GM13977 (cell line): ENCODE measurements at regions not wholly inside any gene's neighbourhood (a gene's known extent, or its start where the extent isn't known, plus 50 kb on each side); places are given as distances from the start of the nearest gene placed in this dataset.

ENCODE experiments used
- DNase-seq: peaks from one replicate; pipeline ENCODE4 v3.0.0; 2012; ENCODE audit warnings: low spot score
- in situ Hi-C: fragments of 300-500 bp; cut with MboI; formaldehyde crosslinking; loops from one replicate; pipeline ENCODE4 v1.12.0; 2022; ENCODE audit warnings: low sequenced_read_pairs, low pct_unique_long_range_greater_than_20kb, mixed read lengths, inconsistent platforms; ENCODE audit not compliant: unreplicated experiment
- TF ChIP-seq, protein P1 (sequence below): IDR thresholded peaks from 2 replicates; pipeline ENCODE4 v1.5.1; 2012; ENCODE audit warnings: mild to moderate bottlenecking, control low read depth; ENCODE audit not compliant: insufficient read depth; ENCODE audit errors: extremely low read depth, missing control alignments

DNA sequence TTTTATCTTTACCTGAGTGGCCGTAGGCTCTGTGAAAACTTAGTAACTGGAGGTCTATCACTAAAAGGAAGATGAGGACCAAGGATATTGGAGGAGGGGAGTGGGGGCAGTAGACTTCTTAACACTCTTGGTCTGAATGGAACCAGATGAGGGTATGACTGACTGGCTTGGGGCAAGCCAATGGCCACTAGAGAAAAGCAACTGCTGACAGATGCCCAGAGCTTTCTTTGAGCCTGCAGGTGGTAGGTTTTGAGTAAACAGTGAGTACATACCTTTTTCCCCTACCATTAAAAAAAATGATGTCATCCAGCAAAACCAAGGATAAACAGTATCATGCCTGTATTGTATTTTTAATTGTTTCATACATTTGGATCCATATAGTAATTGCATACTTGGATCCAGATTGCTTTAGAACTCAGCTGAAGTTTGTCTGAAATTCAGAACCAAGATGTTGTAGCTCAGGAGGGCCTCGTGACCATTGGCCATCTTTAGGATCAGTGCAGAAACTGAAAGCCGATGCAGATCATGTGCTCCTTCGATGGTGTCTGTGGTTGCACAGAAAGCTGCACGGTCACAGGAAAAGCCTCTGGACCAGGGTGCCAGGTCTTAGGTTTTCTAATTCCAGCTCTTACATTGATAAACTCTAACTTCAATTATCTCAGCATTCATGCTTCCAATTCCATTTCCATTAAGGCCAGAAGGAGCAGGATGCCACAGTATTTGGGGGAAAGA, 131.0 kb downstream of the PDGFRA start:
- TF ChIP-seq, protein P1, sequence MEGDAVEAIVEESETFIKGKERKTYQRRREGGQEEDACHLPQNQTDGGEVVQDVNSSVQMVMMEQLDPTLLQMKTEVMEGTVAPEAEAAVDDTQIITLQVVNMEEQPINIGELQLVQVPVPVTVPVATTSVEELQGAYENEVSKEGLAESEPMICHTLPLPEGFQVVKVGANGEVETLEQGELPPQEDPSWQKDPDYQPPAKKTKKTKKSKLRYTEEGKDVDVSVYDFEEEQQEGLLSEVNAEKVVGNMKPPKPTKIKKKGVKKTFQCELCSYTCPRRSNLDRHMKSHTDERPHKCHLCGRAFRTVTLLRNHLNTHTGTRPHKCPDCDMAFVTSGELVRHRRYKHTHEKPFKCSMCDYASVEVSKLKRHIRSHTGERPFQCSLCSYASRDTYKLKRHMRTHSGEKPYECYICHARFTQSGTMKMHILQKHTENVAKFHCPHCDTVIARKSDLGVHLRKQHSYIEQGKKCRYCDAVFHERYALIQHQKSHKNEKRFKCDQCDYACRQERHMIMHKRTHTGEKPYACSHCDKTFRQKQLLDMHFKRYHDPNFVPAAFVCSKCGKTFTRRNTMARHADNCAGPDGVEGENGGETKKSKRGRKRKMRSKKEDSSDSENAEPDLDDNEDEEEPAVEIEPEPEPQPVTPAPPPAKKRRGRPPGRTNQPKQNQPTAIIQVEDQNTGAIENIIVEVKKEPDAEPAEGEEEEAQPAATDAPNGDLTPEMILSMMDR: no peak
- no peak for DNase-seq

DNA sequence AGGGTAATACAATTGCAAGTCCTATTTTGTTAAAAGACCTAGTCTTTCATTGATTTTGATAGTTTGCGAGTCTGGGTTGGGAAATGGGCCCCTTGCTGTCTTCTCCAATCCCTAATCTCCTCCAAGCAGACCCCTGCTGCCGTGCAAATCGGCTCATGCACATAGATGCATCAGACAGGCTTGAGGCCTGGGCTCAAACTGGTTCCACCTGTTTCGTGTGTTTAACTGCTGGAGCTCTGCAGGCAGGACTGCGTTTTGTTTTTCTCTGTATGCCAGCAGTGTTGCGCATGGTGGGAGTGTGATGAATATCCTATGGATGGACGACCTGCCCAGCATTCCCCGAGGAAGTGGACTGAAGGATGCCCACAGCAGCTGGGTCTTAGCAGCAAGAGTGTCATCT, 133.9 kb downstream of the PDGFRA start:
- TF ChIP-seq, protein P1: no peak
- no peak for DNase-seq
- in situ Hi-C loops: no loop called here

More for the DNA sequence above, 131.0 kb downstream of the PDGFRA start:
- in situ Hi-C loops: no loop called here

DNA sequence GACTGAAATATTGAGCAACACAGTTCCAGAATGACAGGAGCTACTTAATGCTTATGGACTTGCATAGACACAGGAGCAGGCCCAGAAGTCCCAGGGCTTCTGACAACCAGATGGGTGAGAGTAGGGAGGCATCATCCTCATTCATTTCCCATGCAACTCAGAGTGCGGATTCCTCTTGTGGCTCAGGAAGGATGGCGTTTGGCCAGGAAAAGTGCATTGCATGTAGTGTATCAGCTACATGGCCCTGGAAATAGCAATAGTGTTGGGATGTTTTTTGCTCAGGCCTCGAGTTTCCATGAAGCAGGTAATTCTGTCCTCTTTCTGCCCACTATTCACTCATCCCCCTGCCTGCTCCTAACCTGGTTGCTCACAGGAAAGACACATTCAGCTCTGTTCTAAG, 136.6 kb downstream of the PDGFRA start:
- TF ChIP-seq, protein P1: no peak
- in situ Hi-C loops: no loop called here
- DNase-seq: no peak

DNA sequence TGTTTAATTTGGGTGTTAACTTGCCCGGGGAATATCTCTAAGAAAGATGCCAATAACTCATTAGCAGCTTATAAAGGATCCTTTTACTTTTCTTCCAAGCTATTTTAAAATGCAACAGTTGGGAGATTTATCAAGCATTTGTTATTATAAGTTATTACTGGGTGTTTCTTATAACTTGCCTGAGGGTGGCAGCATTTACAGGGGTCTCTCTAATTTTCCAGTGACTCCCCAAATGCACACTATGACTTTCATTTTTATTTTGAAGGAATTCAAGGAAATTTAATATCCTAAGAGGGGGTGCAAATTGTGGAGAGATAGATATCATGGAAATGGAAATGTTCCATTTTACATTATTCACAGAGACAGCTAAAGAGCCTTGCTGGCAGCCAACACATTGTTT, 138.0 kb downstream of the PDGFRA start:
- in situ Hi-C loops: no loop called here
- DNase-seq: no peak
- TF ChIP-seq, protein P1: no peak

DNA sequence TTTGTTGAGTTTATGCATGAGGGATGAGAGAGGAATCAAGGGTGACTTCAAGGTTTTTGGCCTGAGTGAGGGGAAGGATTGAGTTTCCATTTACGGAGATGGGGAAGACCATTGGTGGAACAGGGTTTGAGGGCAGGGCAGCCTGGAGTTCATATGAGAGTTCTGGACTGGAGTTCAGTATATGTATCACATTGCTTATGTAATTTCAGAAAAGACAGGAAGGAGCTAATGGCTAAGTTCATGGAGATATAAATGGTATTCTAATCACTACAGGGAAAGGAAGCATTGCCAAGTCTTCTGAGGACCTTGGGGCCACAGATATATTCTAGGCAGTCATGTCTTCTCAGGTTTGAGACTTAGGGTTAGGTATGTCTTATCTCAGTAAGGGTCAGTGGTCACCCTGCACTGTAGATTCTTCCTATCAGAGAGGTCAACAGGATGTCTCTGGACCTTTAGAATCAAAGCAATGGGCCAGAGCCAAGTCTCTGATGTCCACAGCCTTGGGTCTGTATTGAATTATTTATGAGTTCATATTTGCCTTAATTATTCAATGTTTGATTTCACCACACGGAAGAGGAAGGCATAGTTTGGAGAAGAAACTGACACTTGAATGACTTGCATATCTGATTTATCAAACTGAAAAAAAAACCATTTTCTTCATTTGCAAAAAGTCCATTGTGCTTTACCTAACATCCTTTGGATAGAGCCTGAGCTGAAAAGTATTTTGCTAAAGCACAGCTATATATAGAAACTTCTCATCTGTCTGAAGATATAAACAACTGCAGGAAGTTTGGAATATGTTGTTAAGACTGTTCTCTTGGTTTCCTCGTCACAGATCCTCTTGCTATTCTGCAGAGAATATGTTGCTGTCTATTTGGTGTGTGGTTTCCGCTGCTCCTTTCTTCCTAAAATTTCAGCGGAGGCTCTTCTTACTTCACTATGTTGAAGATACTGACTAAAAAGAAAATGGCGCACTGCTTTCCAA, 139.5 kb downstream of the PDGFRA start:
- DNase-seq: no peak
- in situ Hi-C loops: no loop called here
- TF ChIP-seq, protein P1: no peak

DNA sequence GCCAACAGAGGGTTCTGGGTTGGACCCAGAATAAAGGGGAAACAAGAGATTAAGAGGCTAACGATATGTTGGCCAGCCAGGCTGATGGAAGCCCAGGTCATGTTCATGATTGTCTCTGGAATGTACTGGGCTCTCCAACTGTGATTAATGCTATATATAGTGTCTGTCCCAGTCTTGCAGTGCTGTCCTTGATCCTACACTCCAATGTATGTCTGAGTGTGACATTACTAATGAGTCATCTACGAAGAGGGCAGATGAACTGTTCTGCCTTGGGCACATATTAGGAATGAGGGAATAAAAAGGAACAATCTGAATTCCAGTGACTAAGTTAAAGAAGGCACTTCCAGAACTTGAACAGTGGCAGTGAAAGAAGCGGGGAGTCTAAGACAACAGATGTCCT, 142.1 kb downstream of the PDGFRA start:
- TF ChIP-seq, protein P1: no peak
- in situ Hi-C loops: no loop called here

More for the DNA sequence above, 142.1 kb downstream of the PDGFRA start:
- no peak for DNase-seq
